HG02938 (cell line): ENCODE measurements at regions not wholly inside any gene's neighbourhood (a gene's known extent, or its start where the extent isn't known, plus 50 kb on each side); places are given as distances from the start of the nearest gene placed in this dataset.

Experiments used
- ATAC-seq: cut with Tn5 transposase; IDR thresholded peaks from one replicate; pipeline ENCODE4 v1.9.1; 2021; ENCODE audit warnings: mild to moderate bottlenecking, moderate library complexity; ENCODE audit not compliant: unreplicated experiment

DNA sequence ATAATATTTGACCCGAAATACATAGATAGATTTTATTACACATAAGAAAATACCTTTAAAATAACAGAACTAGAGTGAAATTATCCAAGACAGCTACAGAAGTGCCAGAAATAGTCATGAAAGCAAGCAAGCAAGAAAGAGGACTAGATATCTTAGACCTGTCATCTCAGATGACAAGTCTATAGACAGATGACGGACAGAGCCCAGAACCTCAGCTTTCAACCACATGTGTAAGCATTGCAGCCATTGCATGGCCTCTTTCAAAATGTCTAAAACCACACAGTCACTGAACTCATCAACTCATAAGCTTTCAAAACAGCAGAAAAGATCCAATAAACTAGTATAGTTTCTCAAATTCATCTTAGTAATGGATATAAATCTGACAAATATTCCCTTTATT is 59.8 kb upstream of the FHIT start:
- ATAC-seq, result no peak

DNA sequence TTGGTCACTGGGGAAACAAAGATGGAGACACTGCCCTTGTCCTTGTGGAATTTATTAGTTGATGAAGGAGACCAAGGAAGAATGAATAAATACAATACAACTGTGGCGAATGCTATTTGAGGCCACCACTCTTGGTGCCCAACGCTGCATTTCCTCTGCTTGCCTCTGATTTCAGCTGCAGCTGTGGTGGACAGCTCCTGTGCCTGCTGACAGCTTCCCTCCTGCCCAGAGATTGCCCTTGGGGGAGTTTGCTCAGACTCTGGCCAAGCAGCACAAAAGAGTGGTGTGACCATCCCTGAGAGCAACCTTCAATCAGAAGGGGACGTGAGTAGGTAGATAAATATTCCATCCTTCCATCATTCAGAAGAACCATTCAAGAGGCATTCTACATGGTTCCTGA is 64.6 kb upstream of the FHIT start:
- no peak for ATAC-seq

DNA sequence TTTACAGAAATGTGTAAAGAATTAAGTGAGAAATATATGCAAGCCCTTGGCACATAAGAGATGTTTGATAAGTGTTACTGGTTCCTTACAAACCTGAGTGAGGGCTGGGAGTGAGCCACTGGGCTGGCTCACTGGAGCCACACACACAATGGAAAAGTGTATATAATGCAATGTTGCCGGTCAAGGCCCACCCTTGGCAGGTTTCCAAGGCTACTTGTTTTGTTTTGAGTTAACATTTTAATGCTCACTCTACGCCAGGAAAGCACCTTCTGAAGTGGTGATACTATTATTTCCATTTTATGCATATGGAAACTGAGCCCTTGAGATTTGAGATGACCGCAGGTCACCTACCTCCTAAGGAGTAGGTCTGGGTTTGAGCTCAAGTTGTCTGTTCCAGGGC is 71.8 kb upstream of the FHIT start:
- no peak for ATAC-seq

DNA sequence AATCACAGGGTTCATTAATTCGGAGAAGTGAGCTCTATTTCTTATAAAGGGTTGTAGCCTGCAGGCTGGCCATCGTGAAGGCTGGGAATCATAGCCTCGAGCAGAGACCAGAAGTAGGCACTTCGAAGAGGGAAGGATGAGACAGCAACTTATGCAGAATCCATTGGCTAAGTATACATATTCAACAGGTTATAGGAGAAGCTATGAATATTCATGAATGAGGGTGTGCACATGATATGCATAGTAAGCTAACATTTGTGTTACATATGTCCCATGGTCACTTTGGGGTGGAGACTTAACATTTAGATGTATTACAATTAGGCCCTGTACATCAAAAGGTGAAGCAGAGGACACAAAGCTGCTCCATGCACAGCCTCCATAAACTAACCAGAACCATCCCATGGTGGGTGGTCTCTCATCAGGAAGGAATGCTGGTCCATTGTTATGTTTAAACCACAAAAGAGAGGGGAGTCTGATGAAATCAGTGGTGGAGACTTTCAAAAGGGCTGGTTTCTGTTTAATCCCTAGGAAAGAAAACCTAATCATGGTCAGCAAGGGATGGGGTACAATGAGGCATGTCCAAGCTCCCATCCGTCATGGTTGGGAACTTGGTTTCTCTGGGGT is 80.8 kb upstream of the FHIT start:
- ATAC-seq, result no peak

DNA sequence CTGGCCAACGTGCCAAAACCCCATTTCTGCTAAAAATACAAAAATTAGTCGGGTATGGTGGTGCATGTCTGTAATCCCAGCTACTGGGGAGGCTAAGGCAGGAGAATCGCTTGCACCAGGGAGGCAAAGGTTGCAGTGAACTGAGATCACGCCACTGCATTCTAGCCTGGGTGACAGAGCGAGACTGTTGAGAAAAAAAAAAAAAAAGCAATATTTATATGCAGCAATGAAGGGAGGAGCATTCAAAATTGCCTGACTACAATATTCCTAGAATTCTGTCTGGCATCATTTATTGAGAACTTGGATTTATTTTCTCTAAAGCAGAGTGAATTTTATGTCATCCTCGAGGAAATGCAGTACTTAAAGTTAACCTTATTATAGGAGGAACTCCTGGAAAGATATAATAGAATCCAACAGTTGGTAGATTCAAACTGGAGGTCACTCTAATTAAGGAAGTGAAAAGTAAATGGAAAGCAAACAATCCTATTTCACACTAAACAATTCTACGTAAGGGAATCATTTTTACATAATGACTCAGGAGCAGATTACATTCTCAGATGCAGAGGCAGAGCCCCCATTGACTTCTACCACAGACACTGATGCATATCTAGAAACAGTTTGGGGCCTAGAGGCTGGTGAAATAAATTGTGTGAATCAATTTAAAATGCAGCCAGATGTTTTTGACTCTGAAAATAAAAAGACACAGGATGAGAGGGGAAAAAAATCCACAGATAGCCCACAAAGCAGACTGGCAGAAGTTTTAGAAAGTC is 82.1 kb upstream of the FHIT start:
- no peak for ATAC-seq

DNA sequence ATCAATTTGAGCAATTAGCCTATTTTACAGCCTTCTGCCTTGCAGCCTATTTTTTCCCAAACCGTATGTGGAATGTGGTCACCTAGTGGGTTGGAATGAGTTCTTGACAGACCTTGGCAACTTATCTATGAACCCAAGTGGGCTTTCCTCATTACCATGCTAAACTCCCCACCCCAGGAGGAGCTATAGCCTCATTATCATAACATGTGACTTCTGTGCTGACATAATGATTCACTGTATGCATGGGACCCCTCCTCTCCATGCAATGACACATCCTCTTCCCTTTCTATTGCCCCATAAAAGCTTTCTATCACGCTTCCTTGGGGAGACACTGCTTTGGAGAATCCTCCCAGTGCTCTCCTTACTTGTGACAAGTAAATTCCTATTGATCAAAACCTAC is 83.5 kb upstream of the FHIT start:
- ATAC-seq, result no peak

DNA sequence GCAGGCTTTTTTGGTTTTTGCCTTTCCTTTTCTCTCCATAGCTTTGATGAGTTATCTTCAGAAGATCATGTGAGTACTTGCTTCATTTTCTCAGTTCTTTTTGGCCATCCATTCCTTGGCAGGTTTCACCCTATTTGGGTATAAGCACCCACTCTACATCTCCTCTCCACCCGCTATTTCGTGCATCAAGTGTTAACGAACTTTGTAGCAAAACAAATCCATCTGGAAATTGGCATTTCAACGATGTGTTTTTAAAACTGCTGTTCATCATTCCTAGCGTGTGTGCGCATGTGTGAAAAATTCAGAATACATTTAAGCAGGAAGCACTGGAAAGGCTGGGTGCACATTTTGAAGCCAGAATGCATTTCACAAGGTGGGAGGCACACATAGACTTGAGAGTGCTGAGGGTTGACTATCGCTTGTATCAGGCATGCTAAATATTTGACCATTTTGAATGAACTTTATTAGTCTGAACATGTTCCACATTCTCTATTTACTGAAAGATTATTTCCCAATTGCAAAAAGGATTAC is 89.7 kb upstream of the FHIT start:
- no peak for ATAC-seq

DNA sequence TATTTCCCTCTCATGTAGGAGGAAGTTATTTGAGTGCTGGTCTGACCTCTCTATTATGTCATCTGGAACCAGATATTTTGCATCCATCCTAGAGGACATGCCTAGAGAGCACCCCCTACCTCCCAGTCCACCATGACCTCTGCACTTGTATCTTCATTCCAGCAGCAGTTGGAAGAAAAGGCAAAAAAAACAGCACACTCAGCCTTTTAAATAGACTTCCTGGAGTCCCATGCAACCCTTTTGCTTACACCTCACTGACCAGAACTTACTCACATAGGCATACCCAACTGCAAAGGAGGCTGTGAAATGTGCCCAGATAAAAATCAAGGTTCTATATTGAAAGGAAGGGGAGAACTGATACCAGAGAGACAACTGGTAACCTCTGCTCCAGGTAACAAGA is 92.3 kb upstream of the FHIT start:
- no peak for ATAC-seq

DNA sequence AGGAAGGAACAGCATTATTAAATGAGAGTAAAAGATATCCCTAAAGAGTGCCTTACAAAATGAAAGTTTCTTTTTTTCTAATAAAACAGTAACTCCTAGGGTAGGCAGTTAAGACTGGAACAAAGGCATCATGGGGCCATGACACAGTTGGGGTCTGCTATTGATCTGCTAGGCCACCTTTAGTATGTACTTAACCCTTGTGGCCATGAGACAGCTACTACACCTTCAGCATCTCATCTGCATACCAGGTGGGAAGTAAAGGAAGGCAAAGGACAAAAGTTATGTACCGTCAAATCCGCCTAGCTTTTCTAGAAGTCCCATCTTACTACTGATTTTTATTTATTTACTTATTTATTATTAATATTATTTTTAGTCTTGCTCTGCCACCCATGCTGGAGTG is 93.8 kb upstream of the FHIT start:
- no peak for ATAC-seq

DNA sequence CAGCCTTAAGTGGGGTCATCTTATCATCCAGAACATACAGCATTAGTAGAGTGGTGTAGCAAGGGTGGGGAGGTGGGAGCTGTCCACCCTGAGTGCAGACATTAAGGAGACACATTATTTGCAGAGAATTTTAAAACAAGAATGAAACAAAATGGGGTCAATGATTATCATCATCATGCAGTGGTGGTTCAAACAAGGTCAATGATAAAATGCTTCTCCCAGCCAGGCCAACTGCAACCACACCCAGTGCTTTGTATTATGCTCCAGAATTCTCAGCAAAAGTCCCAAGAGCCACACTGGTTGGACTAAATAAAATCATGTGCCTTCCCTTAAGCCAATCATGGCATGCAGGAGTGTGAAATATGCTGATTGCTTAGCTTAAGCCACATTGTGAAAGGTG is 96.7 kb upstream of the FHIT start:
- ATAC-seq, result no peak

DNA sequence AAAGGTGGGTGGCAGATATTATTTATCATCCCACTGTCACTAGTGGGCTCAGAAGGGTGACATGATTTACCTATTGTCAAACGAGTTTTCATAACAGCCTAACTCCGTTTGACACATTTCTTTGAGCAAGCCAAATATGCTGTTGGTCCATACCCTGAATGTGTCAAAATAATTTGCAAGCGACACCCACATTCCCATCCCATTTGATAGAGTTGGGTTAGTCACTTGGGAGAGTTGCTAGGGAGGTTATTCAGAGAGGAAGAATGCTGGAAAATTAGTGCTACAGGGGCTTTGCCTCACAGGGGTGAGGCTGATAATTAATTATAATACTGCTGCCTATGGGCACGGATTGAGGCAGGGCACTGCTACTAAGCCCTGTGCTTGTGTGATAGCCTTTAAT is 98.5 kb upstream of the FHIT start:
- ATAC-seq, result no peak

DNA sequence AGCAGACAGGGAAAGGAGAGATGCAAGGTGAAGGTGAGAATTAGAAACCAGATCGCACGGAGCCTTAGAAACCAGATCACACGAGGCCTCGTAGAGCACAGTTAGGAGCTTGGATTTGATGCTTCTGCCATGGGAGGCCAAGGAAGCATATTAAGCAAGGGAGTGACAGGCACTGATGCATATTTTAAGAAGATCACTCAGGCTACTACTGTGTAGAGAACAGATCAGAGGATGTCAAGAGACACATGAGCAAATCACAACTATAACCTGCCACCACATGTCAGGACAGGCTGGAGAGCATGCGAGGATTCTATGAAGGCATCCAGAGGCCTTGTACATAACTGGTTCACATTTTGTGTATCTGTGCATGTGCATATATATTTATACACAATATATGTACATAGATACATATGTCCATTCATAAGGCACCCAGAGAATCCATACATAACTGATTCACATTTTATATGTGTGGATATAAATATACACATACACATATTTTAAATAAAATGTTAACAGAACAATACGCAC is 99.6 kb upstream of the FHIT start:
- ATAC-seq, result no peak

DNA sequence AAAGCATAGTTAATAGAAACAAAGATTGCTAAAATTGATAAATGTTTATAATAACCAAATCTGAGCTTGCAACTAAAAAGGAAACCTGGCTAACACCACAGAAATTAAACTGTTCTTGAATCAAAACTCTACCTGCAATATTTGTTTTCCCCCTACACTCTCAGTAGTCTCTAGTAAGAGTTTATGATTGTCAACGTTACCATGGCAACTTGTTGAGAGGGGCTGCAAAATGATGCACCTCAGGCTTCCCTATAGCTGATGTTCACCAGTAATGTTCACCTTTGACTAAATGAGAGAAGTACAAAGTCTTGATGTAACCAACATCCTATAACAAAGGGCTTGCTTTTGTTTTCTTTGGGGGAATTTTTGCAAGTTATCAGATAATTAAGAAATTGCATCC is 101.1 kb upstream of the FHIT start:
- ATAC-seq, result no peak

DNA sequence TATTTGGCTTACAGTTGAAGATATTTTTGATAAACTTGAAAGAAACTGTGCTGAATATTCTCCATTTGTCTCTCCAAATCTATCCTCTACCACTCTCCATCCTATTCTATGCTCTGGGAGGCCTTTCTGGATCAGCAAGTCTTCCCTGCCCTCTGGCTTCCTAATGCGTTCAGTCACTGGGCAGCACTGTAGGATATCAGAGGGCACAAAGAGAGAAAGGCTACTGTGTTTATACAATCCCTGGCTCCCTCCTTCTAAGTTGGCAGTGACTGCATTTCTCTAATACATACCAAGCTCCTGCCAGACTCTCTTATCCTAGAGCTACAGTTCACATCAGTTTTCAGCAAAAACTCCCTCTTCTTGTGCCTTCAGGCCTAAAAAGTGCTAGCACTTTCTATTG is 102.1 kb upstream of the FHIT start:
- no peak for ATAC-seq

DNA sequence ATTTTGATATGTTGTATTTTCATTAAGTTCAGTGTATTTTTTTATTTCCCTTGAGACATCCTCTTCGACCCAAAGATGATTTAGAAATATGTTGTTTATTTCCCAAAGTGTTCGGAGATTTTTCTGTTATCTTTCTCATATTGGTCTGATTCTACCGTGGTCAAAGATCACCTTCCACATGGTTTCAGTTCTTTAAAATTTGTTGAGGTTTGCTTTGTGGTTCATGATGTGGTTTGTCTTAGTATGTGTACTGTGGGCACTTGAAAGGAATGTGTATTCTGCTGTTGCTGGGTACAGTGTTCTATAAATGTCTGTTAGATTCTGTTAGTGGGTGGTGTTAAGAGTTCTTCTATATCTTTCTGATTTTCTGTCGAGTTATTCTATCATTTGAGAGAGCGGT is 103.4 kb upstream of the FHIT start:
- no peak for ATAC-seq

DNA sequence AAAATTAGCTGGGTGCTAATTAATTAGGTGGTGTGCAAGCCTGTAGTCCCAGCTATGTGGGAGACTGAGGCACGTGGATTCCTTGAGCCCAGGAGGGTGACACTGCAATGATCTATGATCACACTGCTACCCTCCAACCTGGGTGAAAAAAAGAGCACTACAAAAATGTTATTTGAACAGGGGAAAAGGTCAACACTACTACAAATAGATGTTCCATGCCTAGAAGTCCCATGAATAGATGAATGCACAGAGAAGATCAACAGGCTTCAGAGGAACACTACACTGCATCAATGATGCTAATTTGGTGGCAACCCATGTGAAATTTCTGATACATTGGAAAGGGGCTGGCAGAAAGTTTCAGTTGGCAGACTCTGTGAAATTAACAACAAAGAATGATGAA is 105.4 kb upstream of the FHIT start:
- ATAC-seq, result no peak

DNA sequence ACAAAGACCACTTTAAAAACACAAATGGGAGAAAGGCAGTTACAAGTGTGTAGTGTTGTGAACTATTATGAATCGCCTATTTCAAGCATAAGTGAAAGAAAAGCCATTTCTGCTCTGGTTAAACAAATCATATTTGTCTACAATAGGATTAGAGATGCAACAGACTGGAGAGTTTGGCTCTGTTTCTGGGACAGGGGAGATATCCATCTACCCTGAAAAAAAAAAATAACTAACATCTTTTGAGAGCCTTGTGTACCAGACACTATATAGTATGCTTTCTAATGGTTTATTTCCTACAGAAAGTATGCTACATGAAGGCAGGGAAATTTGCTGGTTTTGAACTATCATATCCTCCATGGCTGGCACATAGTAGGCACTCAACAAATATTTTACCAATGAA is 106.7 kb upstream of the FHIT start:
- no peak for ATAC-seq

DNA sequence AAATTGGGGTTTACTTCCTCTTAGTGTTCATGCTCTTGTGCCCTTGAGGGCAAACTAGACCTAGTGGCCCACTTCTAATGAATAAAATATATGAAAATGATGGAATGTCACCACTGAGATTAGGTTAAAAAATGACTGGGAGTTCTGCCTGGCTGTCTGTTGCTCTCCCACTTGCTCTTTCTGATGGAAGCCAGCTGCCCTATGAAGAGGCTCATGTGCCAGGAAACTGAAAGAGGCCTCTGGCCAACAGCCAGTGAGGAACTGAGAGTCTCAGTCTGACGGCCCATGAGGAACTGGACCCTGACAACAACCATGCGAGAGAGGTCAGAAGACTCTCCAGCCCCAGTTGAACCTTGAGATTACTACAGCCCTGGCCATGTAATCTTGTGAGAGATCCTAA is 107.1 kb upstream of the FHIT start:
- peak; percentile 98 for ATAC-seq

DNA sequence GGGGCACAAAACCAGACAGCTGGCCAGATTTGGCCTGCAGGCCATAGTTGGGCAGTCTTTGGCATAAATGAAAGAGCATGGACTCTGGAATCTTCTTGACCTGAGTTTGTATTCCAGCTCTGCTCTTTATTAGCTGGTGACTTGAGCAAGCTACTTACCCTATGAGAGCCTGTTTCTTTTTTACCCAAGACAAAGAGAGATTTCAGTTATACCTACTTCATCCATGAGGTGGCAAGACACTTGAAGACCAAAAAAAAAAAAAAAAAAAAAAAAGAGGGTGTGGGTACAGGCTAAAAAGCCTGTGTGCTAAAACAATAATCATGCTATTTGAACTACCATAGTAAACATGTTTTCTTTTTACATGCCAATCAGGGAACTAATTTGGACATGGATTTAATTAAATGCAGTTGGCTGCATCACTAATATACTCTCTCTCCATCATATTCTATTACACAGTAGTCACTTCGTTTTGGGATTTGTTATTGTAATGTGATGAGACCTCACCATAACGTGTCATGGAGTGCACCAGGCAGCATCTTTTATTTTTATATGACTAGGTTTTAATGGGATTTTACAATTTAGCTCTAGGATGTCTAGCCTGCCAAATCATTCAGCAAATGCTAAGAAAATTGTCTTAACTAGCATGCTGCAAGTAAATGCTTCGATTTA is 109.2 kb upstream of the FHIT start:
- ATAC-seq, result no peak

DNA sequence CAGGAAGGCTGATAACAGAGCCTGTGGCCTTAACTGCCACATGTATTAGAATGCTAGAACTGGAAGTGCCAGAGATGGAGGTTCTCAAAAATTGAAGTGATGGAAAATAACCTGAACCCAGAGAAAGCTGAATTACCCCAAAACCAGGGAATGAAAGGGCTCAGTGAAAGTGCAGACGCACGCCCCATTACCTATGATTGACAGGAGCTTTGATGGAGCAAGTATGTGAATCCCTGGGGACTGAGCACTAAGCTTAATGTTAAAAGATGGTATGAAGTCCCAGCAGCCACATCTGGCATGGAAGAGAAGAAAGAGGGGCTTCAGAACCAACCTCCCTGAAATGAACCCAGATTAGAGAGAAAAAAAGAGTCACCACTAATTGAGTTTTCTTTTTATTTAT is 118.4 kb upstream of the FHIT start:
- ATAC-seq, result no peak

DNA sequence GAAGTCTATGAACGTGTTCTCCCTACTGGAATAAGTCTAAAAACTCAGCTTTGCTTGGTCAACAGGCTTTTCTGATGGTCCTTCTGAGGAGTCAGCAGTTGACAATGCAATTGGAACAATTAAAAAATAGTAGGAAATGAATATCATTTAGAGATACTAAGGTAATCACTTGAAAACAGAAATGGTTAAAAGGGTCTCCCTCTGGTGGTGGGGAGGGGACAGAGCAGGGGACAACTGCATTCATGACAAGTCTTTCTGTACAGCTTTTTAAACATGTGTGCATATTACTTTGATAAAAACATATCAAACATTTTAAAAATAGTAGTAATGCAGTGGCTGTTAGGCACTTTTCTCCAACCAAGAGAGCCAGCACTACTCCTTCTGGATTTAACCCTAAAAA is 119.9 kb upstream of the FHIT start:
- peak; percentile 71 for ATAC-seq

DNA sequence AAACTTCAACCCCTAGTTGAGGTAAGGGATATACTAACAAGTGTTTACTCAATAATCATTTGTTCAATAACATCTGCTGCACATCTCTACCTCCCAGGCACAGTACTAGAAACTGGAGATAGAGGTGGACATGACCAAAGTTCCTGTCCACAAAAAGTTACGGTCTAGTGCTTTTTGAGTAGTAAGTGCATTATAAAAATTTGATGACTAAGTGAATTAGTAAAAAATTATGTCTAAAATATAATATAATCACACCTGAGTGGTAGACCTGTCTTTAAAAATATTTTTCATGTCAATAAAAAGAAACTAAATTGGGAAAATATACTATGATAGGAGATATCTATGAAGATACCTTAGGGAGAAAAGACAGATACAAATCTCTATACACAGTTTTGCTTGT is 121.5 kb upstream of the FHIT start:
- no peak for ATAC-seq
